22Rv1 (cell line): ENCODE measurements at regions not wholly inside any gene's neighbourhood (a gene's known extent, or its start where the extent isn't known, plus 50 kb on each side); places are given as distances from the start of the nearest gene placed in this dataset.

Source experiments
- ZFX ChIP-seq: fragments of 450-650 bp; IDR thresholded peaks from 2 replicates; pipeline ENCODE4 v1.6.1; 2017; ENCODE audit warnings: antibody characterized with exemption, borderline replicate concordance
- TF ChIP-seq, protein P1 (sequence below): fragments of 450-650 bp; IDR thresholded peaks from 2 replicates; pipeline ENCODE4 v1.5.1; 2017; ENCODE audit warnings: mild to moderate bottlenecking

DNA sequence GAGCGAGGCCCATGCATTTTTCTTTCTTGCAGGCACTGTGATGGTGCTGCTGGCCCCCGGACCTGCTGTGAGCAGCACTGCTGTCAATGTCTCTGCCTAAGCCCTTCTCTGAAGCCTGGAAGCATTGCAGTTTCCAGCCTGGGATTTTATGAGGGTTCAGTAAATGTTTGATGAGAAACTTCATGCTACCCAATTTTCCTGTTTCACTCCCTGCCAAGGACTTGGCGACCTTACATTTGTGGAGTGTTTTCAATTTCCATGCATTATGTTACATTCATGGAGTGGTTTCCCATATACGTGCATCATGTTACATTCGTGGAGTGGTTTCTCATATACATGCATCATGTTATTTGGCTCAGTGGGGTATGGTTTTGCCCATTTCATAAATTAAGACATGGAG lies 90.7 kb upstream of the PTCH1 start:
- TF ChIP-seq, protein P1, sequence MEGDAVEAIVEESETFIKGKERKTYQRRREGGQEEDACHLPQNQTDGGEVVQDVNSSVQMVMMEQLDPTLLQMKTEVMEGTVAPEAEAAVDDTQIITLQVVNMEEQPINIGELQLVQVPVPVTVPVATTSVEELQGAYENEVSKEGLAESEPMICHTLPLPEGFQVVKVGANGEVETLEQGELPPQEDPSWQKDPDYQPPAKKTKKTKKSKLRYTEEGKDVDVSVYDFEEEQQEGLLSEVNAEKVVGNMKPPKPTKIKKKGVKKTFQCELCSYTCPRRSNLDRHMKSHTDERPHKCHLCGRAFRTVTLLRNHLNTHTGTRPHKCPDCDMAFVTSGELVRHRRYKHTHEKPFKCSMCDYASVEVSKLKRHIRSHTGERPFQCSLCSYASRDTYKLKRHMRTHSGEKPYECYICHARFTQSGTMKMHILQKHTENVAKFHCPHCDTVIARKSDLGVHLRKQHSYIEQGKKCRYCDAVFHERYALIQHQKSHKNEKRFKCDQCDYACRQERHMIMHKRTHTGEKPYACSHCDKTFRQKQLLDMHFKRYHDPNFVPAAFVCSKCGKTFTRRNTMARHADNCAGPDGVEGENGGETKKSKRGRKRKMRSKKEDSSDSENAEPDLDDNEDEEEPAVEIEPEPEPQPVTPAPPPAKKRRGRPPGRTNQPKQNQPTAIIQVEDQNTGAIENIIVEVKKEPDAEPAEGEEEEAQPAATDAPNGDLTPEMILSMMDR, result no peak
- no peak for TF ChIP-seq ZFX
